ENCODE measurements at regions not wholly inside any gene's neighbourhood (a gene's known extent, or its start where the extent isn't known, plus 50 kb on each side); places are given as distances from the start of the nearest gene placed in this dataset.
"Not testable (repeated sequence)": the region's sequence is repeated elsewhere in the genome, so short reads cannot be mapped to it uniquely, and the experiment has no call there.

GRCh38 chr4:96414853-96415252, 575.0 kb downstream of the PDHA2 start:
- DNase-seq (ENCODE audit: low read depth), result not testable (repeated sequence)

DNA sequence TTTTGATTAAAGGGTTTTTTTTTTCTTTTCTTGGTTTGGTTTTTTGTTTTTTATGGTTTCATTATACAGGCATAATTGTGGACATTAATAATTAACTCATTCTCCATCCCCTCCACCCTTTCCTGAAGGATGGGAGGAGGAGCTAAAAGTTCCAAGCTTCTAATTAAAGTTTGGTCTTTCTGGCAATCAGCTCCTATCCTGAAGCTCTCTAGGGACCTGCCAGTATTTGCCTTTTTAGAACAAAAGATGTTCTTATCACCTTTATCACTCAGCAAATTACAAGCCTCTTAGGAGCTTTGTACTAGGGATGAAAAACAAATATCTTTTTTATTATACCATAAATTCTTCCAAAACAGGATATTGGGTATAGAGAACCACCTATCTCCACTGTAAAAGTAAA, 589.8 kb downstream of the PDHA2 start:
- DNase-seq (ENCODE audit: low read depth), result no peak

DNA sequence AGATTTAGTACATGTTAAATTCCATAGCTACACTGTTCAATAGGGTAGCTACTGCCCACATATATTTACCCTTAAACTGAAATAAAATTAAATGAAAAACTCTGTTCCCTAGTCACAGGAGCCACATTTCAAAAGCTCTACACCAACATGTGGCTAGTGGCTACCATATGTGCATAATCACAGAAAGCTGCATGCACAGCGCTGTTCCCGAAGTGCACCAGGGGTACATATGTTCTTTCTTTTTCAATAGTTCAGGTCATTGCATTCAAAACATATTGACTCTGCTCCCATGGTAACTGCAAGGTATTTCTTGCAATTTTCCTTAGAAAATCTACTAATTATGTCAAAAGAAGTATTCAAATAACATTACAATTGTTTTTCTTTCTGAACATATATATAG, 591.2 kb downstream of the PDHA2 start:
- DNase-seq (ENCODE audit: low read depth), result no peak

- no peak for DNase-seq (ENCODE audit: low read depth)
These were observed 608.5 kb downstream of the PDHA2 start for GRCh38 chr4:96448315-96448872.

GRCh38 chr4:96455045-96455720, 615.3 kb downstream of the PDHA2 start:
- DNase-seq (ENCODE audit: low read depth), result no peak

DNA sequence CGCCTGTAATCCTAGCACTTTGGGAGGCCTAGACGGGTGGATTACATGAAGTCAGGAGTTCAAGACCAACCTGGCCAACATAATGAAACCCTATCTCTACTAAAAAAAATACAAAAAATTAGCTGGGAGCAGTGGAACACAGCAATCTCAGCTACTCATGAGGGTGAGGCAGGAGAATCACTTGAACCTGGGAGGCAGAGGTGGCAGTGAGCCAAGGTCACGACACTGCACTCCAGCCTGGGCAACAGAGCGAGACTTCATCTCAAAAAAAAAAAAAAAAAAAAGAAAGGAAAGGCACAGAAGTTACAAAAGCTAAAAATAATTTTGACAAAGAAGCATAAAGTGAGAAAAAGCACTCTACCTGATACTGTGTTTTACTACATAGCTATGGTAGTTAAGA, 618.1 kb downstream of the PDHA2 start:
- not testable (repeated sequence) for DNase-seq (ENCODE audit: low read depth)

GRCh38 chr4:96459105-96459504, 619.2 kb downstream of the PDHA2 start:
- no peak for DNase-seq (ENCODE audit: low read depth)

- no peak for DNase-seq (ENCODE audit: low read depth)
These were observed 625.9 kb downstream of the PDHA2 start for GRCh38 chr4:96465834-96466233.

GRCh38 chr4:96471956-96472867, 632.3 kb downstream of the PDHA2 start:
- DNase-seq (ENCODE audit: low read depth), result no peak

DNA sequence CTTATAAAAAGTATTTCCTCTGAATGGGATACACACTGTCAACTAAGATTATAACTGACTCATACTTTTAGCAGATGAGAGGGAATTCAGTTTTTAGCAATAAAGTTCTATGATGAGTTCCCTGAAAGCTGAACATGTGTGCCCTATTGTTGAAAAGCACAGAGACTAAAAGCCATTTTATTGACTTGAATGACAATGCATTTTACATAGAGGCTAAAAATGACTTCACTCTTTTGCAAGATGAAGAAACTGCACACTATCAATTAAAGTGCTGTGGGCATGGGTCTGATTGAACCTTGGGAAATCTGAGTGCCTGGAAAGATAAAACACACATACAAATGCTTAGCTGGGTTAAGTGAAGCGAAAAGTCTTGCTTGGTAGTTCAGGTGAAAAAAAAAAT, 633.4 kb downstream of the PDHA2 start:
- no peak for DNase-seq (ENCODE audit: low read depth)

DNA sequence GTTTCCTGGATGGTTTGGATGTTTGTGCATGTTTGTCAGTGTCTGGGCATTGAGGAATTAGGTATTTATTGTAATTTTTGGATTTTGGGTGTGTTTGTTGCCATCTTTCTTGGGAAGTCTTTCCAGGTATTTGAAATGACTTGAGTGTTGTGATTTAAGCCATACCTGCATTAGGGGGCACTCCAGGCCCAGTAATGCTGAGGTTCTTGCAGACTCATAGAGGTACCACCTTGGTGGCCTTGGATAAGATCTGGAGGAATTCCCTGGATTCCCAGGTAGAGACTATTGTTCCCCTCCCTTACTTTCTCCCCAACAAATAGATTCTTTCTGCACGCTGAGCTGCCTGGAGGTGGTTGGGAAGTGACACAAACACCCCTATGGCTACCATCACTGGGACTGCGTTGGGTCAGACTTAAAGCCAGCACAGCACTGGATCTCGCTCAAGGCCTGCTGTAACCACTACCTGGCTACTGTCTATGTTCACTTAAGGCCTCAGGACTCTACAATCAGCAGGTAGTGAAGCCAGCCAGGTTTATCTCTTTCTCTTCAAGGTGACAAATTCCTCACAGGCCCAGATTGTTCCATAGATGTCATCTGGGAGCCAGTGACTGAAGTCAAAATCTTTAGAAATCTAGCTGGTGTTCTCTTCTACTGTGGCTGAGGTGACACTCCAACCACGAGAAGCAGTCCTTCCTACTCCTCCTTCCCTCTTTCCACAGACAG, 643.6 kb downstream of the PDHA2 start:
- DNase-seq (ENCODE audit: low read depth), result no peak

DNA sequence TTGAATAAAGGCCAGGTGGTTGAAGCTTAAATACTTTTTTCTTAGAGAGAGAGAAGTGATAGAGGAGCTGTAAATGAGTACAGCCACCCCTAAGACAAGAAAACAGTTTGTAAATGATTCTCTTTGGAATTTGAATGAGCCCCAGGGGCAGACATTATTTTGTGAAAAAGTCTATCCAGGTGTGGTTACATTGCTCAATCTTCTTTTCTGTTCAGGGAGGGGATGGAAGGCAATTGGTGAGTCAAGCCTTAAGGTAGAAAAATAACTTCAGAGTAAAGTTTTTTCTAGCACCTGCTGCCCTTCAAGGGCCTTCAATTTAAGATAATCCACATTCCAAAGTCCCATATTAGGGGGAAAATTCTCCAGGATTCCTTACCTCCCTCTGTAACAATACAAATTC, 646.7 kb downstream of the PDHA2 start:
- no peak for DNase-seq (ENCODE audit: low read depth)

GRCh38 chr4:96497621-96498020, 657.7 kb downstream of the PDHA2 start:
- DNase-seq (ENCODE audit: low read depth), result no peak

DNA sequence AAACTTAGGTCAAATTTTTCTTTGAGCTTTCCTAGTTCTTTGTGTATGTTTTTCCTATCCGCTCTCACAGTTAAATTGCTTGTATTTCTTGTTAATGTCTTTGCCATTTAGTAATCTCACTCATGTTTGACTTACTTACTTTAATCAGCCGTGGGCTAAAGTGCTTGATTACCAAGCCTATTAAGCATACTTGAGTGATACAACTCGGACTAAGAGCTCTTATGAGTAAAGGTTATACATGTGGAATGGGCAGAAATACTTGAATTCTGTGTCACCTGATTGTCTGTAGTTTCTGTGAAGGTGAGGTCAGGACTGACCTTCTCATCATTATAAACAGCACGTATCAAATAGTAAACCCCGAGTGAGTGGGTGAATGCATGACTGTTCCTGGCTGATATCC, 664.5 kb downstream of the PDHA2 start:
- no peak for DNase-seq (ENCODE audit: low read depth)

DNA sequence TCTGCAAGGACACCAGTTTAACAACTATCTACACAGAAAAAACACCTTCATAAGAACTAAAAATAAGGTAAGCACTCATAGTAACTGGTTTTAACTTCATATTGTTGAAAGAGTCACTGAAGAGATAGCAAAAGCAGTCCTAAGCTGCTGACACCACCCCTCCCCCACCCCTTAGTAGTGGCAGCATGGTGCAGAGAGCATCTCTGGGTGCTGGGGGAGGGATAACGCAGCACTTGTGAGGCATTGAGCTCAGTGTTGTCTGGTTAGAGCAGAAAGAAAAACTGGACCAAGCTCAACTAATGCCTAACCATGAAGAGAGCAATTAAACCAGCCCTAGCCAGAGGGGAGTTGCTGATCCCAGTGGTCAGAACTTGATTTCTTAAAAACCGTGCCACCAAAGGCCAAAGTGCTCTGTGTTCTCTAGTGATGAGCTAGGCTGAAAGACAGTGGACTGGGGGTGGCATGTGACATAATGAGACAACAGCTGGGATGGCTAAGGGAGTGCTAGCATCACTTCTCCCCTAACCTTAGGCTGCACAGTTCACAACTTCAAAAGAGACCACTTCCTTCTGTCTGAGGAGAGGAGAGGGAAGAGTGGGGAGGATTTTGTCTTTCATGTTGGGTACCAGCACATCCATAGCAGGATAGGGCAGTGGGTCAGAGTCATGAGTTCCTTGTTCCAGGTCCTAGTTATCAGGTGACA, 669.3 kb downstream of the PDHA2 start:
- no peak for DNase-seq (ENCODE audit: low read depth)

DNA sequence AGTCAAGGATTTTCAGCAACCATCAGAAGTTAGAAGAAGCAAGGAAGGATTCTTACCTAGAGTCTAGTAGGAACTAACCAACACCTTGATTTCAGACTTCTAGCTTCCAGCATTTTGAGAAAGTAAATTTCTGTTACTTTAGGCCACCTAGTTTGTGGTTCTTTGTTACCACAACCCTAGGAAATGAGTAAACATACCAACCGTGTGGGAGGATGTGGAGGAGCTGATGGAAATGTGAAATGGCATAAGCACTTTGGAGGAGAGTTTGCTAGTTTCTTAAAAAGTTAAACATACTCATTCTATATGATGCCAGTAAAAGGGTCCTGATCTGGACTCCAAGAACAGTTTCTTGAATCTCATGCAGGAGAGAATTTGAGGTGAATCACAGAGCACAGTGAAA, 679.4 kb downstream of the PDHA2 start:
- no peak for DNase-seq (ENCODE audit: low read depth)

DNA sequence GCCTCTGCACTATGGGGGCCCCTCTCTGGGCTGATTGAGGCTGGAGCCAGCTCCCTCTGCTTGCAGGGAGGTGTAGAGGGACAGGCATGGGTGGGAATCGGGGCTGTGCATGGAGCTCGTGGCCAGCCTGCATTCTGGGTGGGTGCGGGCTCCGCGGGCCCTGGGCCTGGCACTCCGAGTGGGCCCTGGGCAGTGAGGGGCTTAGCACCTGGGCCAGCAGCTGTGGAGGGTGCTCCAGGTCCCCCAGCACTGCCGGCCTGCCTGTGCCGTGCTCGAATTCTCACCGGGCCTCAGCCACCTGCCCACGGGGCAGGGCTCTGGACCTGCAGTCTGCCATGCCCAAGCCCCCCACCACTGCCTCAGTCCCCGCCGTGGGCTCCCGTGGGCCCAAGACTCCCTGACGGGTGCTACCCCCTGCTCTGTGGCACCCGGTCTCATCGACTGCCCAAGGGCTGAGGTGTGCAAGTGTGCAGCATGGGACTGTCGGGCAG, 681.2 kb downstream of the PDHA2 start:
- no peak for DNase-seq (ENCODE audit: low read depth)

GRCh38 chr4:96523611-96524010, 683.7 kb downstream of the PDHA2 start:
- DNase-seq (ENCODE audit: low read depth), result no peak

GRCh38 chr4:96524311-96524875, 684.5 kb downstream of the PDHA2 start:
- no peak for DNase-seq (ENCODE audit: low read depth)

- no peak for DNase-seq (ENCODE audit: low read depth)
These were observed 686.0 kb downstream of the PDHA2 start for GRCh38 chr4:96525898-96526297.

GRCh38 chr4:96526625-96527024, 686.7 kb downstream of the PDHA2 start:
- no peak for DNase-seq (ENCODE audit: low read depth)

Data from GM04503 (cell line).